Left renal pelvis (tissue), 4 donors: ENCODE measurements at regions not wholly inside any gene's neighbourhood (a gene's known extent, or its start where the extent isn't known, plus 50 kb on each side); places are given as distances from the start of the nearest gene placed in this dataset.

Experiments used
- DNase-seq, 4 donors: peaks; one replicate each; pipeline ENCODE4 v3.0.0-alpha.2; 2013; ENCODE audit warnings: low read depth in 4 of 4, low spot score in 3 of 4

- DNase-seq, result no peak
Observed at GRCh38 chr20:60238992-60239660, 280.9 kb downstream of the CDH26 start.

GRCh38 chr20:60239956-60240355 is 281.7 kb downstream of the CDH26 start:
- no peak for DNase-seq

- DNase-seq, result no peak
Observed at GRCh38 chr20:60240415-60240814, 282.2 kb downstream of the CDH26 start.

GRCh38 chr20:60240986-60241385 is 282.8 kb downstream of the CDH26 start:
- no peak for DNase-seq

GRCh38 chr20:60242836-60243505 is 284.7 kb downstream of the CDH26 start:
- DNase-seq, result no peak

- DNase-seq, result no peak
Observed at GRCh38 chr20:60244373-60245146, 286.3 kb downstream of the CDH26 start.

GRCh38 chr20:60246751-60247150 is 288.5 kb downstream of the CDH26 start:
- no peak for DNase-seq

- DNase-seq, result no peak
Observed at GRCh38 chr20:60249436-60249835, 291.2 kb downstream of the CDH26 start.

GRCh38 chr20:60250251-60250650 is 292.0 kb downstream of the CDH26 start:
- DNase-seq, result no peak

- no peak for DNase-seq
Observed at GRCh38 chr20:60252866-60253265, 294.6 kb downstream of the CDH26 start.

- no peak for DNase-seq
Observed at GRCh38 chr20:60253471-60253870, 295.2 kb downstream of the CDH26 start.

GRCh38 chr20:60254901-60255411 is 296.7 kb downstream of the CDH26 start:
- no peak for DNase-seq

- no peak for DNase-seq
Observed at GRCh38 chr20:60255415-60255814, 297.2 kb downstream of the CDH26 start.

GRCh38 chr20:60255866-60256265 is 297.6 kb downstream of the CDH26 start:
- DNase-seq, result no peak

- DNase-seq, result no peak
Observed at GRCh38 chr20:60256811-60257210, 298.6 kb downstream of the CDH26 start.

- DNase-seq, result no peak
Observed at GRCh38 chr20:60257671-60258070, 299.4 kb downstream of the CDH26 start.

- DNase-seq, result no peak
Observed at GRCh38 chr20:60258255-60258863, 300.1 kb downstream of the CDH26 start.

- no peak for DNase-seq
Observed at GRCh38 chr20:60261333-60261732, 303.1 kb downstream of the CDH26 start.

- no peak for DNase-seq
Observed at GRCh38 chr20:60262967-60263603, 304.9 kb downstream of the CDH26 start.
